IPS DF 4.7 (cell line): ENCODE measurements at regions not wholly inside any gene's neighbourhood (a gene's known extent, or its start where the extent isn't known, plus 50 kb on each side); places are given as distances from the start of the nearest gene placed in this dataset.
"Not testable (repeated sequence)": the region's sequence is repeated elsewhere in the genome, so short reads cannot be mapped to it uniquely, and the experiment has no call there.

Source experiments
- DNase-seq: peaks from one replicate; pipeline ENCODE4 v3.0.0-alpha.2; 2013; ENCODE audit warnings: low spot score; ENCODE audit errors: extremely low read depth

DNA sequence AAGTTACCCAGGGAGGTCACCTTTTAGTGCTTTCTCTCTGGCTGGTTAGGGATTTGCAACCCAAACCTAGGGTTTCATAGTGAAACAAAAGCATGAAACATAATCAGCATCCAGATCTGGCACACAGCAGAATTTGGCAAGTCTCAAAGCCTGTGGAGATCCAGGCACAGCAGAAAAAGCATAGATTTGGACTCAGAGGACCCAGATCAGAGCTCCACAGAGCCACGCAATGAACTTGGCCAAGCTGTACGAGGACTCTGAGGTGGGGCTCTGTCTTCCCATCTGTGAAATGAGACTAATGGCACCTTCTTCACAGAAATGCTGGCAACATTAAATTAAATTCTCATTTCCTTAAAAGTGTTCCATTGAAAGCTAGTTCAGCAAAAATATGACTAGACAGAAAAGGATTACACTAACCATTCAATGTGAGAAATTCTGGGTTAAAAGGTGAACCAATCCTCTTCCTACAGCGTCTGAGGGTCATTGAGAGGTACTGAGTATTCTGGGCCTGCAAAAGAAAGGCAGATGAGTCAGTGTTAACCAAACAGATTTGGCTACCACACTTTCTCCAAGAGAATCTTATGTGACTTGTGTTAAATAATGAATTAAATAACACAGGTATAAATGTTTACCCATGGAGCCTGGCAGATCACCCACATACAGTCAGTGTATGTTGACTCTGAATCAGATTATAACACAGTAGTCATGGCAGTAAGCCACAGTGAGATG lies 266.3 kb downstream of the MREG start:
- DNase-seq: no peak

DNA sequence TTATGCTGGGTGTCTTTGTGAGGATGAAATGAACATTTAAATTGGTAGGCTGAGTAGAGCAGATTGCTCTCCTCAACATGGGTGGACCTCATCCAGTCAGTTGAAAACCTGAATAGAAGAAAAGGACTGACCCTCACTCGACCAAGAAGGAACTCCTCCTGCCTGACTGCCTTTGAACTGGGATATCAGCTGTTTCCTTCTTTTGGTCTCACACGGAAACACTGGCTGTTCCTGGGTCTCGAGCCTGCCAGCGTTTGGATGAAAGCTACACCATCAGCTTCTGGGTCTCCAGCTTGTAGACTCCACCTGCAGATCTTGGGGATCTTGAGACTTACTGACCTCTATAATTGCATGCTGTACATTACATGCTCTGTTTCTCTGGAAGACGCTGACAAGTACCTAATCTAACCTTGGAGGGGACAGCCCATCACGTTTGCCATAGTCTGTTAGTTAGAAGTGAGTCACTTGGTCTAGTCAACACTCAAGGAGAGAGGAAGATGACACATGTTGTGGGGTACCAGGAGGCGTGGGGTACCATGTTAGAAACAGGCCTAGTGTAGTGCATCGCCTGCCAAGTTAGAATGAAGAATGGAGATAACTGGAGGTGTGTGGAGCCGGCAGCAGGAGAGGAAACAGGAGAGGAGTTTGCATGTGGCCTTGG lies 267.0 kb downstream of the MREG start:
- no peak for DNase-seq

DNA sequence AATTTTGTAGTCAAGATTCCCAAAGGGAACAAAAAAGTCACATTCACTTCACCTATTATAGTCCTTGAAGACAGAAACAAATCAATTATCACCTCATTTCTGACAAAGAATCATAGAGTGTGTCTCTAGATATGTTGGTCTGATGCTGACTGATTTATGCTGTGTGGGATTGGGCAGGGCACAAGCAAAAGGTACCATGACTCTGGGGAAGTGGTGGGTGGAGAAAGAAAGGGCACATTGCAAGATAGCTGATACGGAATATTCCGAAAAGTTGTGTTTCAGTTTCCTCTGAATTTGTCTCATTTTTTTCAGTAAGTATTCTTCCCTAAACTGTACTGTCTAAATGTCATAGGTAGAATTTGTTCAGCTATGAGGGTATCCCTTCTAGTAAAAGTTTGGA lies 268.0 kb downstream of the MREG start:
- no peak for DNase-seq

DNA sequence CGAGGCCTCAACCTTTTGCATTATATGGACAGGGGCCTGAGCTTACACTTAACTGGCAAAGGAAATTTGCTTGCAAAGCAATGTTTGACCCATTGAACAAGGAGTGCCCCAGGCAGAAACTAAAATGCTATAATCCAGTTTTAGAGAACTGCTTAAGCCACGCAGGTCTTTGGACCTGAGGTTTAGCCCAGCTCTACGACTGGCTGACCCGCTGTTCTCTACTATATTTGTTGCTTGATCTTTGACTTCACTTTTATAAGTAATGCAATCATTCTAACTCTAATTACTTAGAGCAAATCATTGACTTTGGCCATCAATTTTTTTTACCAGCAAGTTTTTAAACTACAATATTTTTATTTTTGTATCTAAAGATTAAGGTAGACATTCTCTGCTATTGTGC lies 268.8 kb downstream of the MREG start:
- DNase-seq: no peak

DNA sequence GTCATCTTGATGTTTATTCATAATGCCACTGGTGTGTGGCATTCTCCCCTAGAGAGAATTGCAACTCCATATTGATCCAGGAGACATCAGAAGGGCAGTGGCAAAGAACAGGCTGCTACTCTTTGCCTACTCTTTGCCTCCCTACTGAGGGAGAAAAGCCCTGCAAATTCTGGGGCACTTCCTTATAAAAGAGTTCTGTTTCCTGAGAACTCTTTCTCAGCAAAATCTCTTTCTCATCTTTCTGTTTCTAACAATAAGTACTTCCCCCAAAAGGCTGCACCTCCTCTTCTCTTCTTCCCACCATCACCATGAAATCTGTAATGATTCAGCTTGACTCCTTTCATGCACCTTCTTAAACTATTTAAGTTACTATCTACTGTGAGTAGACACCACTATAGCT lies 270.3 kb downstream of the MREG start:
- DNase-seq: no peak

DNA sequence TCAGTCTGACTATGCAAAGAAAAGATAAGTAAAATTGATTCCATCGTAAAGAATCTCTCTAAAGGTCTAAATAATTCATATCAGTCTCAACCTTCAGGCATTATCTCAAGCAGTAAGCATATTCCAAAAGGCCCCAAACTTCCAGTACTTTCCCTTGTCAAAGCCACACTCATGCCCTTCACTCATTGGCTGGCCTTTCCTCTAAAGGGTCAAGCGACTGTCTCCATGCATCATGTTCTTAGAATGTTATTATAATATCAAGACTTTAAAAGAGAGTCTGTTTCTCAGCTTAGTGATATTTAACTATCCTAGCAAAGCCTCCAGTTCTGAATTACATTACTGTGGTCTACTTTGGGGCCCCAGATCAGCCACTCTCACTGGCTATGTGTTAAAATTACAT lies 271.3 kb downstream of the MREG start:
- DNase-seq: no peak

DNA sequence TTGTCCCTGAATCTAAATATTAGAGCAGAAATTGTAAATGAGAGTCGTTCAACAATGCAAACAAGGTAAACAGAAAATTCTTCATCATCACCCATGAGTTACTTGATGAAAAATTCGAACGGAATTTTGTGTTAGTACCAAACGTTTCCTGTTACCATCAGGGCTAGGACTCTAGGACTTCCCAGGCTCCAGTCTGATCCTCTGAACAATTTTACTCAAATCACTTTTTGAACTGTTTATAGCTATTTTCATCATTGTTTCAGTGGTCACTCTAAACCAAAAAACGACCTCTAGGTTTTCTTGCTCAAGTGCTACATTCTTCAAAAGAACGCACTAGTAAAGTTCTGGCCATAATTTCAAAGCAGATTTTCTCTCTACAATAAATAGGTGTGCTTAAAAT lies 273.3 kb downstream of the MREG start:
- no peak for DNase-seq

DNA sequence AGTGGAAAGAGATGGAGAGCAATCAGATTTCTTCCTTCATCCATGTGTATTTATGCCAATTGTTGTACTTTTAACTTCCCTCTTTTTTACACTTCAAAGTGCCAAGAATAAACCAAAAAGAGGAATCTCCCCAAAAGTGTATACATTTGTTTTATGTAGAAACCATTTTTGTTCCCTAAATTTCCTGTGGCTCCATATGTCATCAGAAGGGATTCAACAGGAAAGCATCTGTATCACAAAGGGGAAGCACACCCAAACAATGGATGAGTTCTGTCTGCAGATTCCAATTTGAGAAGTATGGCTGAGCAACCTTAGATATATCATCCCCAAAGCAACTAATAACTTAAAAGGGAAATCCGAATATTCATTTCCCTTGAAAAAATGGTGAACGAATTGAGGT lies 275.0 kb downstream of the MREG start:
- DNase-seq: no peak

DNA sequence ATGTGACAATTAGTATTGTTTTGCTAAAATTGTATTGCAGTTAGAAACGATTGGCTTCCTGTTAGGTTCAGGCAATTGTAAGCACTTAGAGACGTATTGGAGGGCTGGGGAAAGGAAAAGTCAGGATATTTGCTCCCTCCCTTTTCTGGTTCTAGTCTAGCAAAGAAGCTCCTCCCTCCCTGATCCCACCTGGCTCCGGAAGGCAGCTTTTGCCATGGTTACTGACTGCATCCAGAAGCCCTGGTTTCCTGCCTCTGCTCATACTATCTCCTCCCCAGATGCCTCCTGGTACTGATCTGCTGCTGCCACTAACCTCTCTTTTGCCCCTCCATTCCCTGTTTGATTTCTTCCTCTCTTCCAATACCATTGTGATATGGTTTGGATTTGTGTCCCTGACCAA lies 275.9 kb downstream of the MREG start:
- DNase-seq: peak; percentile 19

DNA sequence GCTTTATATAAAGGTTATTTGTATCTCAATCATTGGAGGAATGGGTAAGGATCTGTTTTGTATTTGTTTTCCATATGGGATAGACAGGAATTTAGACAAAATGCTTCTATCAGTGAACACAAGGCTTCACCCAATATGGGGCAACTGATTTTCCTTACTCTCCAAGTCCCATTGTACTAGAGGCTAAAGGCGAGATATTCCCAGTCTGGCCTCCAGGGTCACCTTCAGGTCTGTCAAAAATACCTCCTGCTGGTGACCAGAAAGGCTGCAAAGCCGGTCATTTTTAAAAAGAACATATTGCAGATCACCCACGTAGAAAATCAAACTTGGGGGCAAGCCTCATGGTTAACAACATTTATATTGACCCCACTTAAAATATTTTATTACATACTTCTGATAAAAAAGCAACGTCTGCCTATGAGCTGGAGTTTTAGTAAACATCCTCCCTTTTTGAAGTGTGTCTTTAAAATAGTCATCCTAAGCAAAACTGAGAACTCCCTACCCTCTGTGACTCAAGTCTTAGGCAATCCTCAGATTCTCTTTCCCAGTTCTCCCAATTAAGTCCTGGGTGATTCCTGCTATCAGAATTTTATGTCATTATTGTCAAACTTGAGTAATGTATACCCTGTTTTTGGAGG lies 276.6 kb downstream of the MREG start:
- DNase-seq: peak; percentile 5

DNA sequence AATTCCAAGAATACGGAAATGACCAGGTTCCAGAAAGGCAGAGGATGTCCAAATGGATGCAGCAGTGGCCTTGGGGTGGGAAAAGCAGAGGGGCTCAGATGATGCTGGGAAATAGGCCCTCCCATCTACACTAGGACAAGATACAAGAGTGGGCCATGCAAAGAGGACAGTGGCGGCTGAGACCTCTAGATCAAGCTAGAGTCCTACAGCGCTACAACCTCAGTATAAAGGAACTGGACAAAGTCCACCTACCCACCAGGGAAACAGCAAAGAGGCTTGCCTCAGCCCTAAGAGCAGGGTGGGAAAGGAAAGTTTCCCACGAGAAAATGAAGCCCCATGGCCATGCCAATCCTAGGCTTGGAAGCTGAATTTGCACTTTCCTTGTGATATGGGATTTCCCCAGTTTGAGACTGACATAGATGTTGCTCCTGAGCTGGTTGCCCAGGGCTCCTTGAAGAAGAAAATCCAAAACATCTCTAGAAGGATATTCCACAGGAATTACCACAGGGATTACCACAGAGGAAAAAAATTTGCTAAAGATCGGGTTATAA lies 282.2 kb downstream of the MREG start:
- DNase-seq: no peak

DNA sequence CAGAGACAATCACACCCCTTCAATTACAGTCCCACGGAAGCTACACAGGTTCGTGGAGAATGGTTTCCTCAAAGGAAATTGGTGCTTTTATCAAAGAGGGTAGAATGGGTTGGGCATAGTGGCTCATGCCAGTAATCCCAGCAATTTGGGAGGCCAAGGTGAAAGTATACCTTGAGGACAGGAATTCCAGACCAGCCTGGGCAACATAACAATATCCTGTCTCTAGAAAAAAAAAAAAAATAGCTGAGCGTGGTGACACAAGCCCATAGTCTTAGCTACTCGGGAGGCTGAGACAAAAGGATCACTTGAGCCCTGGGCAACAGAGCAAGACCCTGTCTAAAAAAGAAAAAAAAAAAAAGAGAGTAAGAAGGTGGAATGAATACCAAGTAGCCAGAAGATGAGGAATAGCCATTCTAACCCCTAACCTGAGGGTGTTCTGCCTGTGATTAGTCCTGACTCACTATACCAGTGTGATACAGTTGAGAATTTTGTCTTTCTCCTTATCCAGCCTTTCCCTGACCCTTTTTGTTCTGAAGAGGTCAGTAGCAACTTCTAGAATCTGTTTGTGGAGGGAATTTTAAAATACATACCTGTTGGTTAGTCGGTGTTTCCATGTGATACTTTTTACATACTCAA lies 283.2 kb downstream of the MREG start:
- DNase-seq: no peak

DNA sequence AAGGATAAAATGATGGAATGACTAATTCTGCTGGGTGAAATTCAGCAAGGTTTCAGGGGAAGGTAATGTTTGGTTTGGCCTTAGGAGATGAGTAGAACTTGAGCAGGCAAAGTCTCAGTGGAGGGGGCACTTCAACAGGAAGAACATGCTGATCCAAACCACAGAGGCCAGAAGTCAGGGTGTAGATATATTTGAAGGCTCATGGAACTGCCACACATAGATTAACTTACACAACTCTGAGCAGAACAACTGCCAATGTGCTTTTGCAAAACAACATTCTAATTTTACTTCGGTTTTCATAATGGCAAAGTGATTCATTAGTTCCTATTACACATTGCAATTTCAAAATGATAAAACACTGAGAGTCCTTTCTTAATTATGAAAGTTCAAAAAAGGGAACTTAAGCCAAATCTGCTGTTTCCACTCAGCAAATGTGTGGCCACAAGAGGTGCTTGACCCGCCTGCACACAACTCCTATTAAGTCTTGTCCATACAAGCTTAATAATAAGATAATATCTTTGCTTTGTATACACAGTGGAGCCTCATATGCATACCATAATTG lies 284.8 kb downstream of the MREG start:
- no peak for DNase-seq

DNA sequence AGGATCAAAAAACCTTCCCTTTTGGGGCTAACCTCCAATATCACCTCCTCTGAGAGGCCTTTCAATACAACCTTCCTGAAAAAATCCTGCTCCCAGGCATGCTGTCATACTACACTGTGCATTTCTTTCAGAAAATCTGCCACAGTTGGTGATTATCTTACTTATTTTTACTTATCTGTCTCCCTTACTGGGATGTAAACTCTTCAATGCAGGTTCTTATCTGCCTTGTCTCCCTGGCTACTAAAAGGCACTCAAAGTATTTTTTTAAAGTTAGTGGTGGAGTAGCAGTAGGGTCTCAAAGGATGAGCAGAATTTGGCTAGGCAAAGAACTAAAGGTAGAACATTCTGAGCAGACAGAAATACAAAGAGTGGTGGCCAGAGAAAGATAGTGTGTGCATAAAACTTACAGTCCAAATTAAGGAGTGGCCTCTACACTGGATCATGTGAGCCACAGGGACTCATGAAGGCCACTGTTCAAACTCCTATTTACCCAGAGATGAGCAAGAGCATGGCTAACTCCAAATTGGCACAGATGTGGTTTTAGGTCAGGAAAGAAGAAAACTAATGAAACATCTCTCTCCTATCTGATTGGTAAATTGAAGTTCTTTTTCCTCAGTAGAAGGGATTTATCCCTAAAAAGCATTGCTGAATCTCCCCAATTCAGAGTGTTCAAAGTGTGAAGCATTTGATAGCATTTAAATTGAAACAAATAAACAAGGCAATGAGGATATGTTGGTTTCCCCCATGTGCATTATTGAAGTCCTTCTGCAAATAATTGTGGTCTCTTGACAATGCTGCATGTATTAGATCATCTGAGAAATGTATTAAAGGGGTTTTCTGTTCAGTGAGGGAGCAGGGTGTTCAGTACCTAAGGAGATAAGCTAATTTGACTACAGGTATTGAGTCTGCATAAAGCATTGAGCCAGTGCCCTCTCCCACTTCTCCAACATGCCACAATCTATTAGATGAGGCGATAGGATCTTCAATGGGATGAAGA lies 285.5 kb downstream of the MREG start:
- no peak for DNase-seq

DNA sequence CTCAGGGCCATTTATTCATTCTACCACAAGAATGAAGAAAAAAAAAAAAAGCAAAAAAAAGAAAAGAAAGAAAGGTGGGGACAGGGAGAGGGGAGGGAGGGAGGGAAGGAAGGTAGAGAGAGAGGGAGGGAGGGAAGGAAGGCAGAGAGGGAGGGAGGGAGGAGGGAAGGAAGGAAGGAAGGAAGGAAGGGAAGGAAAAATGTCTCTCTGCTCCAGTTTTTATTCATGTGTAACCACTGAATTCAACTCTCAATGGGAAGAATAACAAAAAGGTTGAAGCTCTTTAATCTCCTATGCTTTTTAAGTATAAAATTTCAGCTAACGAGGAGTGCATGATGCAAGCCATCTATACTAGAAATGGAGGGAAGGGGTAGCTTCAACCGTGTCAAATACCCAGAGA lies 287.3 kb downstream of the MREG start:
- no peak for DNase-seq

DNA sequence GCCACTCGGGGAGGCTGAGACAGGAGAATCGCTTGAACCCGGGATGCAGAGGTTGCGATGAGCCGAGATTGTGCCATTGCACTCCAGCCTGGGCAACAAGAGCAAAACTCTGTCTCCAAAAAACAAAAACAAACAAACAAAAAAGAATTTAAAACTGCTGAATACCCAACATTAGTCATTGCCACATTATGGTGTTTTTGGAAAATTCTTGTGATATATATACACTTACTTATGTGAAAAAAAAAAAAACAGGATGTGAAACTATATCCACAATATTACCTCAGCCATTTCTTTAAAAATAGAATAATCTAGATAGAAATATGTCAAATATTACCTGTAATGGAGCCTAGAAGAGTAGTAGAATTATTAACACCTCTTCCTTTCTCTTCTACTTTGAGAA lies 288.3 kb upstream of the FN1 start:
- no peak for DNase-seq

DNA sequence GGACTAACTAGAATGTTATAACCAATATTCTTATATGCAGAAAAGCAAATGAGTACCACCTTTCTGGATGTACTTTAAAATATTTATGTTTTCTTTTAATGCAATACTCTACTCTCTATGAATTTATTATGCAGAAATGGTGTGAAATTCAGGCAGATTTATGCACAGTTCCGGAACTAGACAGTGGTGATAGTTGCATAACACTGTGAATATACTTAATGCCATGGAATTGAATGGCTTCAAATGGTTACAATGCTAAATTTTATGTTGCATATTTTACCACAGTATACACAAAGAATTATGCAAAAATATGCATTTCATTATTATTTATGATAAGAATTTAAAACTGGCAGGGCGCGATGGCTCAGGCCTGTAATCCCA lies 287.8 kb upstream of the FN1 start:
- no peak for DNase-seq

DNA sequence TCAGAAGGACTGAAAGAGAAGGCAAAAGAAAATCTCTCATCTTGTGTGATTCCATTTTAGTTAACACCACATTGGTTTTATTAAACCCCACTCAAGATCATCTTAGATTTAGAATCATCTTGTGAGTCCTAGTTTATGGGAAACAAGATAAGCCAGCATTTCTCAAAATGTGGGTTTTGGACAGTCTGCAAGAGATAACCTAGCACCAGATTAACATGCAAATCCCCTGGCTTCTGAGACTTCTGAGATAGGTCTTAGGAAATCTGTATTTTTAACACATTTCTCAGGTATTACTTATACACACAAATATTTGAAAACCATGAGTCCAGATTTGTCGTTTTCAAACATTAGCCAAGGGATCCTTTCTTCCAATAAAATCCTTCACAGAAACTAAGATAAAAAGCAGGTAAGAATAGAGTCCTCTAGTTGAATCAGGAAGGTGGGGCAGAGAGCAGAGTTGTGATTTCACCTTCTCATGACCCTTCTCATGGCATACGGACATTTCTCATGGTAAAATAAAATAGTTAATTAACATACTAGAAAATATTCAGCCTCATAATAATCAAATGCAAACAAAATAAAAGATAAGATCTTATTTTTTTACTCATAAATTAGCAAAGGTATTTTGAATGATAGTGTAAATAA lies 287.2 kb upstream of the FN1 start:
- no peak for DNase-seq

DNA sequence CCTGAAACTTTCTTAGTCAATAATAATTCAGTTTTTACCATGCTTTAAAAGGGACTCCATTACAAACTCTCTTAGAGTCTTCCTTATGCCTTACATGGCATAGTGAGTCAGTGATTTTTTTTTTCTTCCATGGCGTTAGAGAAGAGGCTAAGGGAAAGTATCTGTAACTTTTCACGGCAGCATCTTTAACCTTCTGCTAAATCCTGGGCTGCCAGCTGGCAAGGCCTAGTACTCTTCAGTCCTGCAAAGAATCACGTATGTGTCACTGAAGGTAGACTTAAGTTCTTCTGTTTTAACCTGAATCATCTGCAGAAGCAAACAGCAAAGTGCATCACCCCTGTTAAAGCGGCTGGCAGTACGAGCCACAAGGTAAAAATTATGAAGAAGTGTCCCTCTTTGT lies 286.3 kb upstream of the FN1 start:
- no peak for DNase-seq

DNA sequence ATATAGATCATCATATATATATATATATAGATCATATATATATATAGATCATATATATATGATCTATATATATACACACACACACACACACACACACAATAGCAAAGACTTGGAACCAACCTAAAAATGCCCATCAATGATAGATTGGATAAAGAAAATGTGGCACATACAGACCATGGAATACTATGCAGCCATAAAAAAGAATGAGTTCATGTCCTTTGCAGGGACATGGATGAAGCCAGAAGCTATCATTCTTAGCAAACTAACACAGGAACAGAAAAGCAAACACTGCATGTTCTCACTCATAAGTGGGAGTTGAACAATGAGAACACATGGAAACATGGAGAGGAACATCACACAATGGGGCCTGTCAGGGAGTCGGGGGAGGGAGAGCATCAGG lies 285.6 kb upstream of the FN1 start:
- not testable (repeated sequence) for DNase-seq
